H1 (cell line): ENCODE measurements at regions not wholly inside any gene's neighbourhood (a gene's known extent, or its start where the extent isn't known, plus 50 kb on each side); places are given as distances from the start of the nearest gene placed in this dataset.

Experiments used
- CTCF ChIA-PET: fragments of 300-600 bp; sonication (Branson Sonifier 250); formaldehyde crosslinking; loops from one replicate; lab custom pipeline; 2021; ENCODE audit not compliant: partially characterized antibody; lab: Charles Lee
- POLR2A ChIA-PET: fragments of 300-600 bp; sonication (Branson Sonifier 250); formaldehyde crosslinking; loops from one replicate; lab custom pipeline; 2021; ENCODE audit warnings: inconsistent platforms; ENCODE audit not compliant: partially characterized antibody; lab: Charles Lee
- DNase-seq, 2 experiments: peaks; one replicate each; pipeline versions ENCODE4 v3.0.0 to v3.0.0-alpha.2; 2010 to 2022; ENCODE audit warnings: low spot score in 2 of 2, low read depth in 1 of 2, mixed read lengths in 1 of 2
- FAIRE-seq: peaks from 2 replicates; lab custom pipeline; 2011; peaks lifted over from hg19 to GRCh38; lab: Jason Lieb, UNC
- H2AFZ ChIP-seq: 2 replicates; pipeline ENCODE4 v1.8.1; 2012; ENCODE audit warnings: low read length, inconsistent platforms
- H2AK5ac ChIP-seq: 2 replicates; pipeline ENCODE4 v1.6.1; 2013; ENCODE audit warnings: low read depth, low read length
- H2BK120ac ChIP-seq: replicated peaks from 2 replicates; pipeline ENCODE3; 2013; ENCODE audit warnings: low read depth, low read length, inconsistent platforms
- H2BK12ac ChIP-seq: 2 replicates; pipeline ENCODE4 v1.6.1; 2013; ENCODE audit warnings: low read depth, low read length
- H2BK15ac ChIP-seq: 2 replicates; pipeline ENCODE4 v1.6.1; 2013; ENCODE audit warnings: low read length
- H2BK20ac ChIP-seq: 2 replicates; pipeline ENCODE4 v1.6.1; 2013; ENCODE audit warnings: low read length
- H2BK5ac ChIP-seq: 2 replicates; pipeline ENCODE4 v1.6.1; 2013; ENCODE audit warnings: low read depth, low read length
- H3K14ac ChIP-seq: 2 replicates; pipeline ENCODE4 v1.6.1; 2013; ENCODE audit warnings: inconsistent platforms; ENCODE audit not compliant: insufficient read length
- H3K18ac ChIP-seq: 2 replicates; pipeline ENCODE4 v1.6.1; 2013; ENCODE audit warnings: low read length; ENCODE audit errors: extremely low read depth
- H3K23ac ChIP-seq: 2 replicates; pipeline ENCODE4 v1.6.1; 2013; ENCODE audit warnings: inconsistent platforms; ENCODE audit not compliant: insufficient read length
- H3K23me2 ChIP-seq: 2 replicates; pipeline ENCODE4 v1.6.1; 2013; ENCODE audit warnings: low read depth, low read length
- H3K27ac ChIP-seq: 2 replicates; pipeline ENCODE4 v1.6.1; 2011; ENCODE audit warnings: low read depth, low read length, inconsistent platforms
- H3K27me3 ChIP-seq, 4 experiments: replicated peaks in 1 of 4; 1 replicate in 1 of 4; 2 replicates in 3 of 4; pipeline versions ENCODE4 v1.6.1 to v1.8.1; 2011 to 2013; ENCODE audit warnings: low read length in 3 of 4, mild to moderate bottlenecking in 3 of 4, inconsistent platforms in 2 of 4, mixed read lengths in 2 of 4, moderate library complexity in 1 of 4; ENCODE audit not compliant: control insufficient read depth in 3 of 4, insufficient read depth in 3 of 4; ENCODE audit errors: extremely low read depth in 1 of 4
- H3K36me3 ChIP-seq, 4 experiments: 2 replicates each; pipeline versions ENCODE4 v1.6.1 to v1.8.1; 2011 to 2013; ENCODE audit warnings: mild to moderate bottlenecking in 4 of 4, low read length in 3 of 4, moderate library complexity in 2 of 4, control low read depth in 1 of 4, inconsistent platforms in 1 of 4; ENCODE audit not compliant: insufficient read depth in 4 of 4, control insufficient read depth in 2 of 4
- H3K4ac ChIP-seq: replicated peaks from 2 replicates; pipeline ENCODE3; 2013; ENCODE audit warnings: low read length, low read depth, mixed read lengths, inconsistent platforms; ENCODE audit not compliant: insufficient read length
- H3K4me1 ChIP-seq, 4 experiments: replicated peaks in 1 of 4; 1 replicate in 1 of 4; 2 replicates in 3 of 4; pipeline versions ENCODE4 v1.6.1 to v1.8.1; 2011 to 2013; ENCODE audit warnings: low read length in 3 of 4, inconsistent platforms in 2 of 4, mixed read lengths in 1 of 4; ENCODE audit not compliant: insufficient read depth in 4 of 4, control insufficient read depth in 3 of 4
- H3K4me2 ChIP-seq, 2 experiments: 2 replicates each; pipeline versions ENCODE4 v1.6.1 to v1.8.1; 2011 to 2013; ENCODE audit warnings: low read depth in 2 of 2, low read length in 2 of 2, control low read depth in 1 of 2, inconsistent platforms in 1 of 2, mild to moderate bottlenecking in 1 of 2; ENCODE audit not compliant: insufficient read depth in 1 of 2
- H3K4me3 ChIP-seq, 4 experiments: fragments of 200-600, 300-600 bp in 1 of 4; sonication (generic), shearing (Covaris generic), sonication (Bioruptor Twin) in 1 of 4; 2 replicates each; pipeline versions ENCODE4 v1.5.1 to v1.8.1; 2011 to 2016; ENCODE audit warnings: low read length in 4 of 4, low read depth in 3 of 4, control low read depth in 2 of 4, inconsistent platforms in 2 of 4, mild to moderate bottlenecking in 2 of 4, mixed read lengths in 1 of 4, moderate library complexity in 1 of 4; ENCODE audit not compliant: insufficient read depth in 2 of 4; ENCODE audit errors: extremely low read depth in 1 of 4
- H3K56ac ChIP-seq: replicated peaks from 2 replicates; pipeline ENCODE3; 2013; ENCODE audit warnings: low read depth, mild to moderate bottlenecking, mixed read lengths, low read length, inconsistent platforms; ENCODE audit not compliant: insufficient read length
- H3K79me1 ChIP-seq: 2 replicates; pipeline ENCODE4 v1.6.1; 2013; ENCODE audit warnings: low read depth, low read length, control low read depth
- H3K79me2 ChIP-seq, 2 experiments: 2 replicates each; pipeline versions ENCODE4 v1.6.1 to v1.8.1; 2012 to 2013; ENCODE audit warnings: low read length in 2 of 2, mild to moderate bottlenecking in 2 of 2, inconsistent platforms in 1 of 2; ENCODE audit not compliant: insufficient read depth in 2 of 2, control insufficient read depth in 1 of 2
- H3K9ac ChIP-seq, 4 experiments: replicated peaks in 1 of 4; 1 replicate in 1 of 4; 2 replicates in 3 of 4; pipeline versions ENCODE4 v1.6.1 to v1.8.1; 2011 to 2013; ENCODE audit warnings: low read depth in 3 of 4, low read length in 3 of 4, control low read depth in 2 of 4, mild to moderate bottlenecking in 2 of 4, moderate library complexity in 2 of 4, inconsistent platforms in 1 of 4; ENCODE audit errors: extremely low read depth in 1 of 4
- H3K9me3 ChIP-seq, 2 experiments: 2 replicates each; pipeline versions ENCODE4 v1.6.1 to v1.8.1; 2012 to 2013; ENCODE audit warnings: mild to moderate bottlenecking in 2 of 2, moderate library complexity in 2 of 2, control low read depth in 1 of 2, inconsistent platforms in 1 of 2, low read depth in 1 of 2, low read length in 1 of 2, mixed read lengths in 1 of 2; ENCODE audit not compliant: insufficient read depth in 2 of 2
- H4K20me1 ChIP-seq, 2 experiments: replicated peaks in 1 of 2; 2 replicates each; pipeline versions ENCODE3 to v1.8.1; 2011 to 2013; ENCODE audit warnings: inconsistent platforms in 2 of 2, low read length in 2 of 2, mild to moderate bottlenecking in 1 of 2; ENCODE audit not compliant: insufficient read depth in 2 of 2, control insufficient read depth in 1 of 2
- H4K5ac ChIP-seq: 2 replicates; pipeline ENCODE4 v1.6.1; 2013; ENCODE audit warnings: low read length, low read depth, mixed read lengths, inconsistent platforms; ENCODE audit not compliant: insufficient read length
- H4K8ac ChIP-seq: 2 replicates; pipeline ENCODE4 v1.8.0; 2013; ENCODE audit warnings: mild to moderate bottlenecking, moderate library complexity, low read length, inconsistent platforms; ENCODE audit not compliant: insufficient read depth; ENCODE audit errors: extremely low read depth
- H4K91ac ChIP-seq: replicated peaks from 2 replicates; pipeline ENCODE3; 2013; ENCODE audit warnings: low read length, mixed read lengths, inconsistent platforms; ENCODE audit not compliant: insufficient read length
- ASH2L ChIP-seq: fragments of 200-600, 300-600 bp; sonication (generic); IDR thresholded peaks from one replicate; pipeline ENCODE4 v1.7.1; 2017; ENCODE audit warnings: low read length
- BRCA1 ChIP-seq: IDR thresholded peaks from 2 replicates; pipeline ENCODE4 v1.6.1; 2012; ENCODE audit warnings: low read depth, low read length, improper control_type of control experiment
- FOSL1 ChIP-seq: IDR thresholded peaks from 2 replicates; pipeline ENCODE4 v1.6.1; 2011; ENCODE audit warnings: mild to moderate bottlenecking, low read depth, low read length, moderate library complexity; ENCODE audit not compliant: insufficient read depth
- HDAC6 ChIP-seq: IDR thresholded peaks from one replicate; pipeline ENCODE4 v1.7.1; 2012; ENCODE audit warnings: low read depth, mild to moderate bottlenecking, inconsistent platforms, low read length, moderate library complexity
- JUN ChIP-seq: IDR thresholded peaks from 2 replicates; pipeline ENCODE4 v1.6.1; 2011; ENCODE audit warnings: low read depth, mild to moderate bottlenecking, improper control_type of control experiment, low read length
- SIRT6 ChIP-seq: IDR thresholded peaks from one replicate; pipeline ENCODE4 v1.7.1; 2012; ENCODE audit warnings: low read length, inconsistent platforms
- SIX5 ChIP-seq: IDR thresholded peaks from 2 replicates; pipeline ENCODE4 v1.6.1; 2011; ENCODE audit warnings: mild to moderate bottlenecking, low read depth, low read length
- TAF1 ChIP-seq: IDR thresholded peaks from 2 replicates; pipeline ENCODE4 v1.6.1; 2011; ENCODE audit warnings: mild to moderate bottlenecking, low read depth, low read length
- TF ChIP-seq, protein P1 (sequence below), 3 experiments: IDR thresholded peaks; 1 replicate in 2 of 3; 2 replicates in 1 of 3; pipeline versions ENCODE4 v1.5.1 to v1.6.1; 2011; ENCODE audit warnings: low read length in 3 of 3, mild to moderate bottlenecking in 3 of 3, inconsistent platforms in 2 of 3, low read depth in 1 of 3, moderate library complexity in 1 of 3; ENCODE audit not compliant: insufficient read depth in 1 of 3; ENCODE audit errors: control extremely low read depth in 1 of 3
- TF ChIP-seq, protein P2 (sequence below): IDR thresholded peaks from 2 replicates; pipeline ENCODE4 v1.6.1; 2012; ENCODE audit warnings: inconsistent platforms
- TF ChIP-seq, protein P3 (sequence below): IDR thresholded peaks from 2 replicates; pipeline ENCODE4 v1.6.1; 2012; ENCODE audit warnings: low read length, inconsistent platforms

DNA sequence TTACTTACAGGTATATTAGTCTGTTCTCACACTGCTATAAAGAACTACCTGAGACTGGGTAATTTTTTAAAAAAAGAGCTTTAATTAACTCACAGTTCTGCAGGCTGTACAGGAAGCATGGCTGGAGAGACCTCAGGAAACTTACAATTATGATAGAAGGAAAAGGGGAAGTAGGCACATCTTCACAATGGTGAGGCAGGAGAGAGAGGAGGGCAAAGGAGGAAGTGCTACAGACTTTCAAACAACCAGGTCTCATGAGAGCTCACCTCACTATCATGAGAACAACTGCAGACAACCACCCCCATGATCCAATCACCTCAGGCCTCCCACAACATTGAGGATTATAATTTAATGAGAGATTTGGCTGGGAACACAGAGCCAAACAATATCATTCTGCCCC is 511.7 kb downstream of the SLITRK6 start:
- Histone ChIP-seq H3K4me3 (no peak overlapping the region), H2AK5ac (no peak overlapping the region), H4K8ac (no peak overlapping the region), H2BK5ac (no peak overlapping the region), H3K14ac (no peak overlapping the region), H3K27me3 (no peaks in the 10 kb centered on the region), H3K36me3 (no peaks in the 10 kb centered on the region), H2BK12ac (no peak overlapping the region), H2BK120ac (no peak overlapping the region), H3K56ac (no peak overlapping the region), H3K23ac (no peak overlapping the region), H3K79me2 (no peaks in the 10 kb centered on the region), H3K4me2 (no peak overlapping the region), H4K91ac (no peak overlapping the region), H3K4me1 (peaks cover 0 to 3% (median 0%) of the 10 kb centered on the region in 4 experiments; a peak in 1 of 7 replicates), H4K5ac (no peak overlapping the region), H3K18ac (no peak overlapping the region; the same call in 1 of the 2 replicates), H3K9ac (no peak overlapping the region), H2AFZ (no peak overlapping the region), H4K20me1 (no peaks in the 10 kb centered on the region), H3K23me2 (no peaks in the 10 kb centered on the region), H2BK15ac (no peak overlapping the region), H3K4ac (no peak overlapping the region), H3K9me3 (no peaks in the 10 kb centered on the region), H3K79me1 (no peaks in the 10 kb centered on the region), H3K27ac (no peak overlapping the region), H2BK20ac (no peak overlapping the region; the same call in 1 of the 2 replicates)
- POLR2A ChIA-PET, result no interaction called here
- CTCF ChIA-PET, result interaction anchor here (1.4 kb wide), 1 partner anchor 376 kb away, joined by 3 read pairs; no protein-coding TSS in a partner anchor
- no peak for DNase-seq
- FAIRE-seq, result no peak
- TF ChIP-seq FOSL1, result no peak
- no peak for TF ChIP-seq BRCA1
- TF ChIP-seq, protein P1, sequence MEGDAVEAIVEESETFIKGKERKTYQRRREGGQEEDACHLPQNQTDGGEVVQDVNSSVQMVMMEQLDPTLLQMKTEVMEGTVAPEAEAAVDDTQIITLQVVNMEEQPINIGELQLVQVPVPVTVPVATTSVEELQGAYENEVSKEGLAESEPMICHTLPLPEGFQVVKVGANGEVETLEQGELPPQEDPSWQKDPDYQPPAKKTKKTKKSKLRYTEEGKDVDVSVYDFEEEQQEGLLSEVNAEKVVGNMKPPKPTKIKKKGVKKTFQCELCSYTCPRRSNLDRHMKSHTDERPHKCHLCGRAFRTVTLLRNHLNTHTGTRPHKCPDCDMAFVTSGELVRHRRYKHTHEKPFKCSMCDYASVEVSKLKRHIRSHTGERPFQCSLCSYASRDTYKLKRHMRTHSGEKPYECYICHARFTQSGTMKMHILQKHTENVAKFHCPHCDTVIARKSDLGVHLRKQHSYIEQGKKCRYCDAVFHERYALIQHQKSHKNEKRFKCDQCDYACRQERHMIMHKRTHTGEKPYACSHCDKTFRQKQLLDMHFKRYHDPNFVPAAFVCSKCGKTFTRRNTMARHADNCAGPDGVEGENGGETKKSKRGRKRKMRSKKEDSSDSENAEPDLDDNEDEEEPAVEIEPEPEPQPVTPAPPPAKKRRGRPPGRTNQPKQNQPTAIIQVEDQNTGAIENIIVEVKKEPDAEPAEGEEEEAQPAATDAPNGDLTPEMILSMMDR (IDR thresholded peaks at IDR 0.05; ENCODE audit: control extremely low read depth in 1 of 3, insufficient read depth in 1 of 3, low read depth in 1 of 3, low read length in 3 of 3), result no peak
- TF ChIP-seq HDAC6, result no peak
- TF ChIP-seq, protein P2, sequence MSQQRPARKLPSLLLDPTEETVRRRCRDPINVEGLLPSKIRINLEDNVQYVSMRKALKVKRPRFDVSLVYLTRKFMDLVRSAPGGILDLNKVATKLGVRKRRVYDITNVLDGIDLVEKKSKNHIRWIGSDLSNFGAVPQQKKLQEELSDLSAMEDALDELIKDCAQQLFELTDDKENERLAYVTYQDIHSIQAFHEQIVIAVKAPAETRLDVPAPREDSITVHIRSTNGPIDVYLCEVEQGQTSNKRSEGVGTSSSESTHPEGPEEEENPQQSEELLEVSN, result no peak
- no peak for TF ChIP-seq TAF1
- TF ChIP-seq SIX5, result no peak
- TF ChIP-seq, protein P3, sequence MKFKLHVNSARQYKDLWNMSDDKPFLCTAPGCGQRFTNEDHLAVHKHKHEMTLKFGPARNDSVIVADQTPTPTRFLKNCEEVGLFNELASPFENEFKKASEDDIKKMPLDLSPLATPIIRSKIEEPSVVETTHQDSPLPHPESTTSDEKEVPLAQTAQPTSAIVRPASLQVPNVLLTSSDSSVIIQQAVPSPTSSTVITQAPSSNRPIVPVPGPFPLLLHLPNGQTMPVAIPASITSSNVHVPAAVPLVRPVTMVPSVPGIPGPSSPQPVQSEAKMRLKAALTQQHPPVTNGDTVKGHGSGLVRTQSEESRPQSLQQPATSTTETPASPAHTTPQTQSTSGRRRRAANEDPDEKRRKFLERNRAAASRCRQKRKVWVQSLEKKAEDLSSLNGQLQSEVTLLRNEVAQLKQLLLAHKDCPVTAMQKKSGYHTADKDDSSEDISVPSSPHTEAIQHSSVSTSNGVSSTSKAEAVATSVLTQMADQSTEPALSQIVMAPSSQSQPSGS, result no peak
- no peak for TF ChIP-seq ASH2L
- no peak for TF ChIP-seq SIRT6
- TF ChIP-seq JUN, result no peak
